ENCODE measurements at regions not wholly inside any gene's neighbourhood (a gene's known extent, or its start where the extent isn't known, plus 50 kb on each side); places are given as distances from the start of the nearest gene placed in this dataset.
A peak's percentile ranks its signal among the peaks of the same experiment; 100 is the strongest.

GRCh38 chr12:118645219-118645618 is 268.9 kb downstream of the SUDS3 start (continued):
- 0 out of 2 replicates have a peak, but pooled peaks have one; percentile 24 for TF ChIP-seq IKZF5 (CRISPR knock-in tag; IDR thresholded peaks at IDR 0.05)
- no peak for TF ChIP-seq MAFF (IDR thresholded peaks at IDR 0.05; ENCODE audit: low read depth, low read length)
- no peak for TF ChIP-seq BCL3 (CRISPR knock-in tag; IDR thresholded peaks at IDR 0.05)
- TF ChIP-seq ZNF121 (CRISPR knock-in tag; IDR thresholded peaks at IDR 0.05) = no peak
- no peak for TF ChIP-seq JUNB (CRISPR knock-in tag; IDR thresholded peaks at IDR 0.05; ENCODE audit: borderline replicate concordance)
- no peak for TF ChIP-seq ZNF451 (CRISPR knock-in tag; IDR thresholded peaks at IDR 0.05)
- no peak for TF ChIP-seq MED1 (CRISPR knock-in tag; IDR thresholded peaks at IDR 0.05)
- no peak for TF ChIP-seq ATF2 (CRISPR knock-in tag; IDR thresholded peaks at IDR 0.05)
- no peak for TF ChIP-seq DBP (CRISPR knock-in tag; IDR thresholded peaks at IDR 0.05; ENCODE audit: not compliant biosample characterization)
- TF ChIP-seq KDM2A (CRISPR knock-in tag; IDR thresholded peaks at IDR 0.05; ENCODE audit: borderline replicate concordance, low read depth) = no peak
- TF ChIP-seq SMAD3 (CRISPR knock-in tag; IDR thresholded peaks at IDR 0.05) = 0 out of 2 replicates have a peak, but pooled peaks have one; percentile 30
- no peak for TF ChIP-seq MBNL3 (CRISPR knock-in tag; conservative IDR thresholded peaks at IDR 0.05)
- TF ChIP-seq RAD21 (CRISPR knock-in tag; IDR thresholded peaks at IDR 0.05) = no peak
- no peak for TF ChIP-seq CAMTA2 (CRISPR knock-in tag; IDR thresholded peaks at IDR 0.05; ENCODE audit: borderline replicate concordance)
- no peak for TF ChIP-seq ZBTB14 (CRISPR knock-in tag; IDR thresholded peaks at IDR 0.05)
- TF ChIP-seq ZFX (CRISPR knock-in tag; IDR thresholded peaks at IDR 0.05; ENCODE audit: low read depth) = no peak
- TF ChIP-seq HES4 (CRISPR knock-in tag; IDR thresholded peaks at IDR 0.05; ENCODE audit: borderline replicate concordance) = no peak
- TF ChIP-seq ARNTL (CRISPR knock-in tag; IDR thresholded peaks at IDR 0.05) = 0 out of 2 replicates have a peak, but pooled peaks have one; percentile 25
- no peak for TF ChIP-seq MED13 (CRISPR knock-in tag; IDR thresholded peaks at IDR 0.05)
- no peak for TF ChIP-seq ZNF138 (CRISPR knock-in tag; IDR thresholded peaks at IDR 0.05; ENCODE audit: low read depth)
- no peak for TF ChIP-seq ETV5 (CRISPR knock-in tag; IDR thresholded peaks at IDR 0.05; ENCODE audit: borderline replicate concordance)
- TF ChIP-seq MIER2 (CRISPR knock-in tag; IDR thresholded peaks at IDR 0.05) = peak; percentile 97
- no peak for TF ChIP-seq KLF6 (CRISPR knock-in tag; IDR thresholded peaks at IDR 0.05)
- TF ChIP-seq RARA (CRISPR knock-in tag; IDR thresholded peaks at IDR 0.05) = peak; percentile 67
- TF ChIP-seq ZSCAN30 (CRISPR knock-in tag; IDR thresholded peaks at IDR 0.05) = no peak
- TF ChIP-seq NR2F1 (CRISPR knock-in tag; IDR thresholded peaks at IDR 0.05) = peak; percentile 13 to 47; a peak in 1 of 4 replicates
- no peak for TF ChIP-seq ZNF501 (CRISPR knock-in tag; IDR thresholded peaks at IDR 0.05)
